OCI-LY1 (cell line): ENCODE measurements at regions not wholly inside any gene's neighbourhood (a gene's known extent, or its start where the extent isn't known, plus 50 kb on each side); places are given as distances from the start of the nearest gene placed in this dataset.

ENCODE experiments used
- EZH2 ChIP-seq: fragments of 200-600 bp; sonication (generic), shearing (Covaris generic); IDR thresholded peaks from 2 replicates; pipeline ENCODE4 v1.8.0; 2017; ENCODE audit warnings: borderline replicate concordance, mixed run types, mild to moderate bottlenecking, antibody characterized with exemption, low read length, moderate library complexity, mixed read lengths
- TF ChIP-seq, protein P1 (sequence below): fragments of 200-600 bp; sonication (generic), shearing (Covaris generic); IDR thresholded peaks from 2 replicates; pipeline ENCODE4 v1.5.1; 2017; ENCODE audit warnings: mild to moderate bottlenecking, antibody characterized with exemption, low read length, moderate library complexity, mixed read lengths

DNA sequence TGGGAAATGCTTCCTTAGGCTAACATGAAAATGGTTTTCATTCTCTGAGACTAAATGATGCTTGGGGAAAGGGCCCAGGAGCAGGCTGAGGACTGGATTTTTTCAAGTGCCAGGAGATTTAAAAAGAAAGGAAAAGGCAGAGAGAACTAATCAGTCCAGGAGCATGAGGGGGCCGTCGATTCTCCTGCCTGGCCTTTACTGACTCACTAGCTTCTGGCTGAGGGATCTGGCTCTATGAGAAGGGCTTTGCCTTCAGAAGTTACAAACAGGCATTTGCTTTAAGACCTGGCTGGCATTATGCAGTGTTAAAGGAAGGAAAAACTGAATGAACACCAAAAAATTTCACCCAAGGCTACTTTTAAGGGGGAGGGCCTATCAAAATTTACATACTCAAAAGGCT lies 359.2 kb downstream of the PBX1 start:
- TF ChIP-seq, protein P1, sequence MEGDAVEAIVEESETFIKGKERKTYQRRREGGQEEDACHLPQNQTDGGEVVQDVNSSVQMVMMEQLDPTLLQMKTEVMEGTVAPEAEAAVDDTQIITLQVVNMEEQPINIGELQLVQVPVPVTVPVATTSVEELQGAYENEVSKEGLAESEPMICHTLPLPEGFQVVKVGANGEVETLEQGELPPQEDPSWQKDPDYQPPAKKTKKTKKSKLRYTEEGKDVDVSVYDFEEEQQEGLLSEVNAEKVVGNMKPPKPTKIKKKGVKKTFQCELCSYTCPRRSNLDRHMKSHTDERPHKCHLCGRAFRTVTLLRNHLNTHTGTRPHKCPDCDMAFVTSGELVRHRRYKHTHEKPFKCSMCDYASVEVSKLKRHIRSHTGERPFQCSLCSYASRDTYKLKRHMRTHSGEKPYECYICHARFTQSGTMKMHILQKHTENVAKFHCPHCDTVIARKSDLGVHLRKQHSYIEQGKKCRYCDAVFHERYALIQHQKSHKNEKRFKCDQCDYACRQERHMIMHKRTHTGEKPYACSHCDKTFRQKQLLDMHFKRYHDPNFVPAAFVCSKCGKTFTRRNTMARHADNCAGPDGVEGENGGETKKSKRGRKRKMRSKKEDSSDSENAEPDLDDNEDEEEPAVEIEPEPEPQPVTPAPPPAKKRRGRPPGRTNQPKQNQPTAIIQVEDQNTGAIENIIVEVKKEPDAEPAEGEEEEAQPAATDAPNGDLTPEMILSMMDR = no peak
- no peak for TF ChIP-seq EZH2
